NCI-H1092 (cell line): ENCODE measurements at regions not wholly inside any gene's neighbourhood (a gene's known extent, or its start where the extent isn't known, plus 50 kb on each side); places are given as distances from the start of the nearest gene placed in this dataset.
"Not testable (repeated sequence)": the region's sequence is repeated elsewhere in the genome, so short reads cannot be mapped to it uniquely, and the experiment has no call there.

Experiments used
- DNase-seq: peaks from one replicate; lab custom pipeline; 2025; lab: John Stamatoyannopoulos, UW

- DNase-seq = no peak
Measured at GRCh38 chr2:220703279-220703678, 868.8 kb downstream of the EPHA4 start.

GRCh38 chr2:220704081-220704480 is 868.0 kb downstream of the EPHA4 start:
- no peak for DNase-seq

DNA sequence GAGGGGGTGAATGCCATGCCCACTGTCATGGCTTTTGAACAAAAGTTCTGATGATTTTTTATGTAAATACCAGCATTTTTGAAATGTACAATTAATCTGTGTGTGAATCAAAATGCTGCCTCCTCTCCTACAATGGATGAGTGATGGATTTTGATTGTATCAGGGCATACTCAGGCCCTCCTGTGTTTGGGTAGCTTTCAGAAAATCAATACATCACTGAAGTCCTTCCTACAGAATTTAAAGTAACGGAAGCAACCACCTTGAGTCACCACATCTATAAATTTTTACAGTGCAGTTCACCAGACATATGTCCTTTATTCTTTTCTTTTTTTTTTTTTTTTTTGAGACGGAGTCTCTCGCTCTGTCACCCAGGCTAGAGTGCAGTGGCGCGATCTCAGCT is 867.3 kb downstream of the EPHA4 start:
- DNase-seq = no peak

DNA sequence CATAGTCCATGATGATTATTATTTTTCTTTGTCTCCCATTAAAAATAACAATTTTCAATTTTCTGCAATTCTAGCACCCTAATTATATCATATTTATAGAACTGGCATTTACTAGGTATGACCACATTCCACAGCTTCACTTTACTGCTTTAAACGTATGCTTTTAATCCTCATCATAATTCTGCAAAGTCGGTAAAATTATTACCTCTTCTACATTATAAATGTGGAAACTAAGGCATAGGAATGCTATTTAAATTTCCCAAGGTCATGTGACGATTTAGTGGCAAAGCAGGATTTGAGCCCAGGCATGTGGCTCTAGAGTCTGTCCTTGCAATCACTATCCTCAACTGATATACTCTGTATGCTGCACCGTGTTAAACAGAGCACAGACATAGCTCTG is 866.4 kb downstream of the EPHA4 start:
- no peak for DNase-seq

GRCh38 chr2:220707261-220707660 is 864.8 kb downstream of the EPHA4 start:
- no peak for DNase-seq

- no peak for DNase-seq
Measured at GRCh38 chr2:220708366-220708765, 863.7 kb downstream of the EPHA4 start.

- no peak for DNase-seq
Measured at GRCh38 chr2:220717283-220717682, 854.8 kb downstream of the EPHA4 start.

DNA sequence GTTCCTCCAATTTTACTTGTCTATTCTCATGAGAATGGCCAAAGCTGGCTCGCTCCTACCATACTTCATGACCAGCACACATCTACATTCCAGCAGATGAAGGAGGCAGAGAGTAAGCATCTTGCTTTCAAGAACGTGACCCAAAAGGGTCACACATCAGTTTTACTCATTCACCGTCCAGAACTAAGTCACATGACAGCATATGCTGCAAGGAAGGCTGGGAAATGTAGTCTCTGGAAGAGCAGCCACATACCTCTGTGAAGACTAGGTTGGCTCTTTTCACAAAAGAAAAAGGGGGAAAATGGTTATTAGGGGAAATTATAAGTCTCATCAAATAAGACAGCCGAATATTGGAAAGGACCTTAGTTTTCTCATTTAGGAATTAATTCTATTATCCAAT is 835.3 kb downstream of the EPHA4 start:
- DNase-seq = no peak

- no peak for DNase-seq
Measured at GRCh38 chr2:220743203-220743602, 828.9 kb downstream of the EPHA4 start.

DNA sequence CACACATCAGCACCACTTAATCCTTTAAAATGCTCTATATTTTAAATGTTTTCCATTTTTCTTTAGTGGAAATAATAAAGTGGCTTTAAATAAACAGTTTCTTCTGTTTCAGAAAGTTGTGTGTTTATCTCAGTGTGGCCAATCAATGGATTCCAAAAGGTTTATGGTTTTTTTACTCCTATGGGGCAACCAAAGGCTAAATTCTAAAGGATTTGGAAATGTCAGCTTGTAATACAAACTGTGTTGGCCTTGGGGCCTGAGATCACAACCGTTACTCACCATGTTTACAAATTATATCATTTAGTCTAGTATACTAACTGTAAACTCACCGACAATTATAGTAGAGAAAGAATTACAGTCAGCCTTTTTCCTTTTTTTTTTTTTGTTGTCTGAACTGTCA is 827.2 kb downstream of the EPHA4 start:
- DNase-seq = no peak

DNA sequence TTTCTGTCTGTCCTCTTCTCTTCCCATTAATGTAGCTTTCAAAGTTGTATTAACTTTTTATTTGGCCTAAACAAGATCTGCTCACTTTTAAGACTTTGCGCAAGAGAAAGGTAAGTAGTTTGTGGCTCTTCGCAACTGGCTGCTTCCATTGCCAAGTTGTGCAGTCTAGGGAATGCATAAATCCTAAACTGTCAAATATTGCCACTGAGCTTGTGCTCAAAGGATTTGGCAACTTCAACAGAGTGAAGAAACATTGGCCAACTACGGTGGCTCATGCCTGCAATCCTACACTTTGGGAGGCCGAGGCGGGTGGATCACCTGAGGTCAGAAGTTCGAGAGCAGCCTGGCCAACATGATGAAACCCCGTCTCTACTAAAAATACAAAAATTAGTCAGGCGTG is 826.4 kb downstream of the EPHA4 start:
- DNase-seq = no peak

DNA sequence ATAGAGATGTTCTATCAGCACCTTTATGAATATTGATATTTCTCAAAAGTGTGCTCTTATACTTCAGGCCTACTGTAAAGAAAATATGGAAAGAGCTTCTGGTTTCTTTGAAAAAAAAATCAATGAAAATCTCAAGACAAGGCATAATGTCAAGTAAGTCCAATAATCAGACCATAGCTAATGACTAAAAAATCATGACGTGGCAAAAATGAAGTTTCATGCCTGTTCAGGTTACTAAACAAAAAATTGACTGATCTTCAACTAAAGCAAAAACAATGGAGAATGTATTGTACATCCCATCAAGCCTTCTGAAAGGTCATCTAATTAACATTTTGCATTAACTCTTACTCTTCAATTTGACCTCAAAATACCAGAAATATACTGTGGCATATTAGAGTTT is 824.4 kb downstream of the EPHA4 start:
- no peak for DNase-seq

DNA sequence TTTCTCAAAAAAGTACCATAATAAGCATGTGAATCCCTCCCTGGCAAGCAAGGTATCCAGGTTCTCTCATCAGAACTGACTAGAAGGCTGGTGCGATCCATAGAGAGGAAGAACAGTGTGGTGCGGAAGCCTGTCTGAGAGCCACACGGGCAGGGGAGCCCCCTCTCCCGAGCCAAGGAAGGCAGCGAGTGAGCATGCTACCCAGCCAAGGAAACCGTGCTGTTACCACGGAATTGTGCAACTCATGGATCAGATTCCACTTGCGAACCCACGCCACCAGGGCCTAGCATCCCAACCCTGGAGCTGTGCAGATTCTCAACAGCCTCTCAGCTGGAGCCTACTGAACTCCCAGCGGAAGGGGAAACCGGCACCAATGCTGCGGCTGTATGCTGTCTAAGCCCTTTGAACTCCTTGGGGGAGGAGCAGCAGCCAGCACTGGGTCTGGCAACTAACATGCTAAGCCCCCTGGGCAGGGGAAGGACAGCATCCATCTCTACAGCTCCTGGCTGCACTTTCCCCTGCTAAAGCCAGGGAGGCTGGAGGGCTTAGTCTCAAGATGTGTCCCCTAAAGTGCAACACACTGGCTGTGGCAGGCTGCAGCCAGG is 823.1 kb downstream of the EPHA4 start:
- DNase-seq = no peak

DNA sequence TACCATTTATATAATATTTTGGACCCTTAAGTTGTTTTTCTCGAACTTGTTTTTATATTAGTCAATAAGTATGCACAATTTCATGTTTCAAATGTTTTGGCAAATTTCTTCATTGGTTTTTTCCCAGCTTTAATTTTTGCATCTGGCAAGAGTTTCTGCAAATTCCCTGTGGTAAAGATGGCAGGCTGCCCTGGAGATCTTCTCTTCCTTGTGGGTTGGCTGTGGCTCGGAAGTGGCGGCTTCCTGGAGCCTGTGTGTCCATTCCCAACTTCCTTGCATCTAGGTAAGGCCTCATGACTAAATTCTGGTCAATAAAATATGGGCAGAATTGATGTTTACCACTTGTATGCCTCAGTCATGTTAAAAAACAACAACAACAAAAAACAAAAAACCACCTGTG is 818.6 kb downstream of the EPHA4 start:
- no peak for DNase-seq

DNA sequence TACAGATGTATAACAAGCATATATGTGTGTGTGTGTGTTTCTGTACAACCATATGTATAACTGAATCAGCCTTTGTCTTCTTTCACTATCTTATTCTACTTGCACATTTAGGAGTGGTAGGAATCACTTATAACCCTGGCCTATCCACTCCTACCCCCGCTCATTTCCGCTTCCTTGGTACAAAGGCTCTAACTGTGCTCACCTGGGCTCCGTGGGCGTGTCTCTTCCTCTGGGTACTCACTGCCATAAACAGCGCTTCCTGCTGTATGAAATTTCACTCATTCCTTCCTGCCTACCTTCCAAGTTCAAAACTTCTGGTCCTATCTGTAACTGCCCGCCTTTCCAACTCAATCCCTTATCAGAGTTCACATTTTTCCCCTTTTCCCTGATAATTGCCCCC is 815.5 kb downstream of the EPHA4 start:
- no peak for DNase-seq

DNA sequence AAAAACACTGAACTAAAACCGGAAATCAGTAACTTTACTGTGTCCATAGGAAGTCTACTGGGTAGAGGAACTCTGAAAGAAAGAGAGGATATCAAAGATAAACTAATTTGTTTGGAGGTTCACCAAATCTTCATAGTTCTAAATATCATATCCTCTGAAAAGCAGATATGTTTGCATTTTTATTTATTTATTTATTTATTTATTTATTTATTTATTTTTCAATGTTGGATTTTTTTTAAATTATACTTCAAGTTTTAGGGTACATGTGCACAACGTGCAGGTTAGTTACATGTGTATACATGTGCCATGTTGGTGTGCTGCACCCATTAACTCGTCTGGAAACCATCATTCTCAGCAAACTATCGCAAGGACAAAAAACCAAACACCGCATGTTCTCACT is 813.7 kb downstream of the EPHA4 start:
- DNase-seq = not testable (repeated sequence)

GRCh38 chr2:220764171-220764570 is 807.9 kb downstream of the EPHA4 start:
- DNase-seq = no peak

DNA sequence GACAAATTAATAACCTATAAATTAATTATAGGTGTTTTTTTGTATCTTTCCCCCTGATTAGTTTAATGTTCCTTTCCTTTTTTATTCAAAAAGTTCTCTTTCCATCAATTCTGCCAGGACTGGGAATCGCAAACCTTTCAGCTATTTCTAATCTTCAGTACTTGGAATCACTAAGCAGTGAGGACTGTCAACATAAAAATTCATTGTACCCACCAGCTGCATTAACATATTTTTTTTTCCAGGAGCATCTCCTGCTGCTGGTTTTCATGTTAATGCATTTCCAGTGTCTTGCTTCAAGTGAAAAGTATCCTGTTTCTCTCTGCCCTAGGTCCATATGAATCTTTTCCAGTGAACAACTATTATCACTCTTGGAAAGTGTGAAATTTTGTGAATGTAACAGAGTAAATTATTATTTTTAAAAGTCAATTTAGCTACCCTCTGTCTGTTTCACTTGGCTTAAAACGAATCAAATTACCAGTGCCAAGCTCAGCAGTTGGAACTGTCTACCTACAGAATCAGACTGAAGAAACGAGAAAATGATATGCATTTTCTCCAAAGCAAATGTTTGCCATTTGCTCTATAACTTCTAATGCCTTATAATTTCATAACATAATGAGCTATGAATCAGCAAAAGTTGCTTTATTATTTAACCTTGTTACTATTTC is 804.4 kb downstream of the EPHA4 start:
- no peak for DNase-seq

DNA sequence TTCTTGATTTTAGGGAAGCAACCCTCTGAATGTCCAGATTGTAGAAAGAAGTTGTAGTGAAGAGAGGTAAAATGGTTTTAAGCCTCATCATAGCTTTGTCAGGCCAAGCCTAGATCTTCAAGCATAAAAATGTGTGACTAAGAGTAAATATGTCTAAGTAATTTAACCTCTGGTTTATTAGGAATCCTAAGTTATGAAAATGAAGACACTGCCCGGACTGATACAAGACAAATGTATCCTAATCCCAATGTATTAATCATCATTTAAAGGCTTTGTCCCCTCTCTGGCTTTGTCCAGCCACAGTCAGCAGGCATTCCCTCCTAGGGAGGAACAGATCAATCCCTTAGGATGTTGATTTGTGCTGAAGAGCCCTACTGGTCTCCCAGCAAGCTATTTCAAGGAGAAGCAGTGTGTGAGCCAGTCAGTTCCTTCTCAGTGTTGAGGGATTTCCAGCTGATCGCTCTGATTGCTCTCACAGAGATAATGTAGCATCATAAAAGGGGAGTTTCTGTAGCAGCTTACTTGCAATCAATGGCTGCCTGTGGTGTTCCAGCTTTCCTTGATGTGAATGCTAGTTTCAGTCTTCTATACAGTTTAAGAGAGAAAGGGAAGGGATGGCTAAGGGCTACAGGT is 796.1 kb downstream of the EPHA4 start:
- DNase-seq = no peak

DNA sequence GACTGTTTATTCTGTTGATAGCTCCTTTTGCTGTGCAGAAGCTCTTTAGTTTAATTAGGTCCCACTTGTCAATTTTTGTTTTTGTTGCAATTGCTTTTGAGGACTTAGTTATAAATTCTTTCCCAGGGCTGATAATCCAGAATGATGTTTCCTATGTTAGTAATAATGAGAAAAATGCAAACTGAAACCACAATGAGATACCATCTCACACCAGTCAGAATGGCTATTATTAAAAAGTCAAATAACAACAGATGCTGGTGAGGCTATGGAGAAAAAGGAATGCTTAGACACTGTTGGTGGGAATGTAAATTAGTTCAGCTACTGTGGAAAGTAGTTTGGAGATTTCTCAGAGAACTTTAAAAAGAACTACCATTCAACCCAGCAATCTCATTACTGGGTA is 793.0 kb downstream of the EPHA4 start:
- not testable (repeated sequence) for DNase-seq

DNA sequence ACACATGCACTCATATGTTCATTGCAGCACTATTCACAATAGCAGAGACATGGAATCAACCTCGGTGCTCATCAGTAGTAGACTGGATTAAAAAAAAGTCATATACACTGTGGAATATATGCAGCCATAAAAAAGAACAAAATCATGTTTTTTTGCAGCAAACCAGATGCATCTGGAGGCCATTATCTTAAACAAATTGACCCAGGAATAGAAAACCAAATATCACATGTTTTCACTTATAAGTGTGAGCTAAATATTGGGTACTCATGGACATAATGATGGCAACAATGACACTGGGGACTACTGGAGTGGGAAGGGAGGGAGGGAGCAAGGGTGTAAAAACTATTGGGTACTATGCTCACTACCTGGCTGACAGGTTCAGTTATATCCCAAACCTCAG is 792.6 kb downstream of the EPHA4 start:
- DNase-seq = no peak

- no peak for DNase-seq
Measured at GRCh38 chr2:220779931-220780330, 792.2 kb downstream of the EPHA4 start.

DNA sequence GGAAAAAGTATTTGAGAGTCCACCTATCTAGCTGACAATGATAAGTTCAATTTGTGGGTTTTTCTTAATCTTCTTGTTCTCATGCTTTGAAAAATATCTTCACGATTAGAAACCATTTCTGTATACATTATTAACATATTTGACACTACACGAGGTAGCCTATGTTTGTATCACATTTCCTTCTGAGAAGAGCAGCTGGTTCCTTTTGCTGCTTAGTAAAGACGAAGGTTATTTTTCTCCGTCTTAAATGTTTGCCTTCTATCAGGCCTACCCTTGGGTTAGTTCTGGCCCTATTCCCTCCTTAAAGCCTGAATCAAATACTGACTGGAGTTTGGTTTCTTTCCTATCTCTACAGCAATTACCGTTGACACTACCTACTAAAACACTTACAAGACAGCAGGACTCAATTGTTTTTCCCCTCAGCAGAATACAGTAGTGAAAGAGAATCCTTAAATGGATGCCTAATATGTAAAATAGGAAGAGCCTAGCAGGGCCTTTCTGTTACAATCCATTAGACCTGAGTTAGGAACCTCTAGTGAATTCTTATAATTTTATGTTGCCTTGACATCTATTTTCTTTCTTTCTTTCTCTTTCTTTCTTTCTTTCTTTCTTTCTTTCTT is 790.4 kb downstream of the EPHA4 start:
- DNase-seq = no peak
